NCI-H1930 (cell line): ENCODE measurements at regions not wholly inside any gene's neighbourhood (a gene's known extent, or its start where the extent isn't known, plus 50 kb on each side); places are given as distances from the start of the nearest gene placed in this dataset.
"Not testable (repeated sequence)": the region's sequence is repeated elsewhere in the genome, so short reads cannot be mapped to it uniquely, and the experiment has no call there.

Experiments used
- DNase-seq, 2 experiments: peaks; one replicate each; lab custom pipeline; 2025; lab: John Stamatoyannopoulos, UW

- DNase-seq = no peak
These were observed 366.8 kb upstream of the DPYD start for GRCh38 chr1:98287626-98288025.

GRCh38 chr1:98286656-98287055 lies 365.8 kb upstream of the DPYD start:
- no peak for DNase-seq

- DNase-seq = not testable (repeated sequence)
These were observed 364.5 kb upstream of the DPYD start for GRCh38 chr1:98285286-98285685.

DNA sequence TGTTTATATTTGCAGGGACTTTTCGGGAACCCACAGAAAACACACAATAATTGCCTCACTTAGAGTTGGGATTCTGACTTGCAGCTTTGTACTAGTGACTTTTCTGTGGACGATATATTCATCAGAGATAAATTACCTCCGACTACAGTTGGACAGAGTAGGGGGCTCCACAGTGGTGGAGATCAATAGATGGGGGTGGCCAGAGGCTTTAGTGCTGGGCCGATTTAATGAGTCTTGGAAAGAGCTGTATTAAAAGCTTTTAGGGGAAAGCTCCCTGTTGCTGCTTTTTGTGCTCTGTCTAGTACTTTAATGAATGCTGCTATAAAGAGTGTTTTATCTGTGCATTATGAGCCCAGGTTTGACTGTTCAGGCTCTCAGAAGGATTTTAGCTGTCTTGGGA lies 359.2 kb upstream of the DPYD start:
- DNase-seq = no peak

GRCh38 chr1:98278055-98278454 lies 357.2 kb upstream of the DPYD start:
- no peak for DNase-seq

GRCh38 chr1:98277118-98277517 lies 356.3 kb upstream of the DPYD start:
- DNase-seq = no peak

DNA sequence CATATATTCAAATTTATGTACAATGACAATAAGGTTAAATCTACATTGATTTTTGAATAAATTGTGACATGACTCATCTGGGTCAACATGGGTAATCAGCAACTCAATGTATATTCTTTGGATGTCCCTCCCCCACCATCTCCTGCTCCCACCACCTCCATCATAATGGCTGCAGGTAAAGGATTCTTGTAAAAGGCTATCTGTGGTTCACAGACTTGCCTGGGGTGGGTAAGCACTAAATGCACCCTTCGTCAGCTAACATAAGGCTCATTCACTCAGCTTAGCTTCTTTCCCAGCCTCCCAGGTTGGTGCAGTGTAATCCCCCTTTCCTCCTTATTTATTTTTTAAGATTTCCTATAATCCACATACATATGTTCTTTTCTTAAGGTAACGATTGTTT lies 355.7 kb upstream of the DPYD start:
- DNase-seq = no peak

DNA sequence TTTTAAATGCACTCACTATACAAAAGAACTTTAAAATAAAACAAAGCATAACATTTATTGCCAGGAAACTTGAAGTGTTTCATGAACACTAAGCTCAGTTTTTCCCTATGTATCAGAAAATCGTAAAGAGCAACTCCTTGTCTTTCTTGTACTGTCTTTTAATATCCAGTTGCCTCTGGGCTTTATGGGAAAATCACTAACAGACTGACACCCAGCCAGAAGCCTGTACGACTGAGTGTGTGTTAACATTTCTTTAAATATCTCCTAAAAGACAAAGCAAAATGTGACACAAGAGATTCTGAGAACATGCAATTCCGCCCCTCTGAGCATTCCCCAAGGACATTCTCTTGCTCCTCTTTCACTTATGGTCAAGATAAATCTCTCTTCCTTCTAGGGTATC lies 347.5 kb upstream of the DPYD start:
- no peak for DNase-seq

DNA sequence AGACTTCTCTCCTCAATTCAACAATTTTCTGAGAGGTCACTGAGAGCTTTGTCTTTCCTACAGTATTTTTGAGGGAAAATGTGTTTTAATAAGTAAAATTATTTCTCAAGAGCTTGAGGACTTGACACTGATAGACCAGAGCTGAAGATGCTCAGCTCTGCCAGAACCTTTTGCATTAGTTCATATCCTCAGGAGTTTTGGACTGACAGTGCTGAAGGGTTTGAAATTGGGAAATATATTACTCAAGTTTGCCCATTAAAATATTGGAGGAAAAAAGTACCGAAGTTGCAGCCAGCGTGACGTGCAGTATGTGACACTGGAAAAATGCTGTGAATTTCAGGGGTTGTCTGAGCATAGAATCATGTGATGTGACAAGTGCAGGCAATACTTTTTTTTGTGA lies 346.6 kb upstream of the DPYD start:
- no peak for DNase-seq

- DNase-seq = no peak
These were observed 343.9 kb upstream of the DPYD start for GRCh38 chr1:98264727-98265126.

- no peak for DNase-seq
These were observed 340.0 kb upstream of the DPYD start for GRCh38 chr1:98260839-98261238.

- DNase-seq = no peak
These were observed 339.6 kb upstream of the DPYD start for GRCh38 chr1:98260412-98260811.

GRCh38 chr1:98256700-98257099 lies 335.9 kb upstream of the DPYD start:
- DNase-seq = no peak

GRCh38 chr1:98253145-98253544 lies 332.3 kb upstream of the DPYD start:
- DNase-seq = no peak

DNA sequence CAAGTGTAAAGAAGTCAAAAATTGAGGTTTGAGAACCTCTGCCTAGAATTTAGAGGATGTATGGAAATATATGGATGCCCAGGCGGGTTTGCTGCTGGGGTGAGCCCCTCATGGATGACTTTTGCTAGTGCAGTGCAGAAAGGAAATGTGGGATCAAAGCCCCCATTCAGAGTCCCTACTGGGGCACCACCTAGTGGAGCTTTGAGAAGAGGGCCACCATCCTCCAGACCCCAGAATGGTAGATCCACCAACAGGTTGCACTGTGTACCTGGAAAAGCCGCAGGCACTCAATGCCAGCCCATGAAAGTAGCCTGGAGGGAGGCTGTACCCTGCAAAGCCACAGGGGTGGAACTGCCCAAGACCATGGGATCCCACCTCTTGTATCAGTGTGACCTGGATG lies 330.7 kb upstream of the DPYD start:
- no peak for DNase-seq

DNA sequence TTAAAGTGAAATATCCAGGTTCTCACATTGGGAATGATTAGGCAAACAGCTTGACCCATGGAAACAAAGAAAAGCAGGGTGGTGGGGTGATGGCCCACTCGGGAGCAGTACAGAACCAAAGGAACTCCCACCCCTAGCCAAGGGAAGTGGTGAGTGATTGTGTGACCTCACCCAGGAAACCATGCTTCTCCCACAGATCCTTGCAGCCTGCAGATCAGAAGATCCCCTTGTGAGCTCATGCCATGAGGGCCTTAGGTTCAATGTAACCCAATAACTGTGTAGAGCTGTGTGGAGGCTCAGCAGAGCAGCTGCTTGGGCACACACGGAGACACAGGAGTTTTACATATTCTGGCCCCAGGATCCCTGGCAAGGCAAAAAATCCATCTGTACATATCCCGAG lies 311.8 kb upstream of the DPYD start:
- DNase-seq = no peak

- DNase-seq = no peak
These were observed 301.9 kb upstream of the DPYD start for GRCh38 chr1:98222706-98223105.

- no peak for DNase-seq
These were observed 301.1 kb upstream of the DPYD start for GRCh38 chr1:98221923-98222322.

DNA sequence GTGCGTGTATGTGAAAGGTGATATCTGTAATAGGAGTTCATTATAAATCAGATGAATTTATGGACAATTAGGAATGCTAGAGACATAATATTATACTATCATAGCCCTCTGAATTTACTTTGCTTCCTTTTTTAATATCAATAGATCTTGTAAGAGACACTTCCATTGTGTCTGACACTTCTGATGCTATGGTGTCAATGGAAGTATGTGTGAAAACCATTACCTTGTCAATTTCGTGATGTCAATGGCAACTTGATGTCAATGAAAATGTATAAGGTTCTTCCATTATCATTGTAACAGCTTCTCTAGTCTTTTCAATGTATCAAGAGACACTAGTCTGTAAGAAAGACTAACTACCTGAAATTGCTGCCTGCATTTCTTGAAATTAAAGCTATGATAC lies 296.8 kb upstream of the DPYD start:
- no peak for DNase-seq

DNA sequence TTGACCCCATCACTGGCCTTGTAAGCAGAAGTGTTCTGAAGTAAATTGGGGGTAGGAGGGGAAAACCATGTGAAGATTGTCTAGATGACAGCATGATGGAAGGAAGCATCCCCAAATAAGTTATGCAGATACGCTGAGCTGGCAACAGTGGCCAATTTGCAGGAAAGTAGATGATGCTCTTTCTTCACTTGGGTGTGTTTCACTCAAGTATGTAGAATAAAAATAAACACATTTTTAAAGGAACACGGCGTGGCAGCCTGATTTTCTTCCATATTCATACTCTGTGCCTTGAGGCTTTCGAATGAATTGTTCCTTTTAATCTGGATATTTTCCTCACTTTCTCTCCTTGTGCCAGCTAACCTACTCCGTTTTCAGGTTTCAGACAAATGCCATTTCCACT lies 295.5 kb upstream of the DPYD start:
- no peak for DNase-seq

DNA sequence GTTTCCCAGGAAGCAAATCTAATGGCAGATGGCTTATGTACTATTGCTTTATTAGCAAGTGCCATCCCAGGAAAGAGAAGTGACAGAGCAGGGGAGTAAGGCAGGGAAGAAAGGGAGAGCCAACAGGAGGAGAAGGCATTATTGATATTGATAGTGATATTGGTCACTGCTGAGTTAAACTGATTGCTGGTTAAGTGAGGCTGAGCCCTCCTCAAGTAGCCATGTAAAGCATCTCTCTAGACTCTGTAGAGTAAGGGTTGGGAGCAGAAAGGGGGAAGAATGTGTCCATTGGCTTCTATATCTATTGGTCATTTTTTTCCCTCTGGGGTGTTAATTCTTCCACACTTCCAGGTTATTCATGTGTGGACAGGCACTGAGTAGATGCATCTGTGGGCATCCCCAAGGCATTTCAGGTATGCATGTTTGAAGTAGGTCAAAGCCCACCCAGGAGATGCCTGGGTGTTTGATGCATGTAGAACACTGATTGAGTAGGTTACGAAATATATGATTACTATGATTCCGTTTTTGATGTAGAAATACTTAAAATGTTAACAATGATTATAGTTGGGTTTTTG lies 290.5 kb upstream of the DPYD start:
- DNase-seq = no peak

GRCh38 chr1:98210563-98210962 lies 289.7 kb upstream of the DPYD start:
- no peak for DNase-seq

- DNase-seq = no peak
These were observed 289.2 kb upstream of the DPYD start for GRCh38 chr1:98210064-98210463.

- DNase-seq = no peak
These were observed 284.6 kb upstream of the DPYD start for GRCh38 chr1:98205291-98206017.
